WTC11 (cell line): ENCODE measurements at regions not wholly inside any gene's neighbourhood (a gene's known extent, or its start where the extent isn't known, plus 50 kb on each side); places are given as distances from the start of the nearest gene placed in this dataset.

ENCODE experiments used
- ATAC-seq: fragments of 200-7000 bp; cut with Tn5 transposase; 2 replicates; pipeline ENCODE4 v1.10.0; 2021; ENCODE audit warnings: mild to moderate bottlenecking, moderate library complexity
- CTCF ChIA-PET: fragments of 300-600 bp; sonication (Branson Sonifier 250); formaldehyde crosslinking; loops from one replicate; lab custom pipeline; 2021; ENCODE audit warnings: antibody characterized with exemption; lab: Charles Lee
- POLR2A ChIA-PET: fragments of 350-600 bp; sonication (Branson Sonifier 250); formaldehyde crosslinking; loops from one replicate; lab custom pipeline; 2021; ENCODE audit warnings: antibody characterized with exemption; lab: Charles Lee
- DNase-seq: peaks from one replicate; pipeline ENCODE4 v3.0.0; 2021; ENCODE audit warnings: low spot score
- H3K27ac Mint-ChIP-seq: 2 replicates; pipeline ENCODE4 v1.8.0; 2021; ENCODE audit warnings: mixed read lengths
- H3K27me3 Mint-ChIP-seq: 2 replicates; pipeline ENCODE4 v1.8.0; 2021; ENCODE audit warnings: low read depth, mild to moderate bottlenecking, moderate library complexity, mixed read lengths
- H3K36me3 Mint-ChIP-seq: 2 replicates; pipeline ENCODE4 v1.8.0; 2021; ENCODE audit warnings: mixed read lengths
- H3K4me1 Mint-ChIP-seq: 2 replicates; pipeline ENCODE4 v1.8.0; 2022; ENCODE audit warnings: mixed read lengths
- H3K4me3 Mint-ChIP-seq: 2 replicates; pipeline ENCODE4 v1.8.0; 2021; ENCODE audit warnings: mild to moderate bottlenecking, moderate library complexity, mixed read lengths
- H3K9me3 Mint-ChIP-seq: 2 replicates; pipeline ENCODE4 v1.8.0; 2021; ENCODE audit warnings: mixed read lengths
- CBFB ChIP-seq: sonication (generic); formaldehyde crosslinking; IDR thresholded peaks from 2 replicates; pipeline ENCODE4 v1.8.1; 2022; ENCODE audit warnings: mild to moderate bottlenecking, low read depth, missing genetic modification reagents
- EMX1 ChIP-seq: fragments of 250-450 bp; sonication (Bioruptor Pico); IDR thresholded peaks from 2 replicates; pipeline ENCODE4 v1.8.0; 2021; ENCODE audit warnings: mild to moderate bottlenecking
- FOXJ3 ChIP-seq: sonication (generic); formaldehyde crosslinking; IDR thresholded peaks from 2 replicates; pipeline ENCODE4 v1.9.0; 2021; ENCODE audit warnings: missing genetic modification reagents, mild to moderate bottlenecking, borderline replicate concordance
- FOXK1 ChIP-seq: sonication (generic); formaldehyde crosslinking; IDR thresholded peaks from 2 replicates; pipeline ENCODE4 v1.8.0; 2022; ENCODE audit warnings: mild to moderate bottlenecking, moderate library complexity, missing genetic modification reagents
- GABPB1 ChIP-seq: sonication (generic); formaldehyde crosslinking; IDR thresholded peaks from 2 replicates; pipeline ENCODE4 v1.8.1; 2023; ENCODE audit warnings: mild to moderate bottlenecking, missing genetic modification reagents
- GTF2I ChIP-seq: fragments of 250-450 bp; sonication (Bioruptor Pico); conservative IDR thresholded peaks from 2 replicates; pipeline ENCODE4 v1.4.0; 2021; ENCODE audit warnings: mild to moderate bottlenecking
- IRF2 ChIP-seq: sonication (generic); formaldehyde crosslinking; IDR thresholded peaks from 2 replicates; pipeline ENCODE4 v1.8.0; 2022; ENCODE audit warnings: low read depth, missing genetic modification reagents, borderline replicate concordance
- JAZF1 ChIP-seq: fragments of 250-450 bp; sonication (Bioruptor Pico); IDR thresholded peaks from 2 replicates; pipeline ENCODE4 v1.9.0; 2021; ENCODE audit warnings: moderate library complexity, mild to moderate bottlenecking, inconsistent platforms
- NFATC4 ChIP-seq: fragments of 250-450 bp; sonication (Bioruptor Pico); IDR thresholded peaks from 2 replicates; pipeline ENCODE4 v1.9.0; 2021; ENCODE audit warnings: mild to moderate bottlenecking
- NR2C2 ChIP-seq: sonication (generic); formaldehyde crosslinking; IDR thresholded peaks from 2 replicates; pipeline ENCODE4 v1.8.0; 2022; ENCODE audit warnings: mild to moderate bottlenecking, missing genetic modification reagents
- RORB ChIP-seq: fragments of 250-450 bp; sonication (Bioruptor Pico); IDR thresholded peaks from 2 replicates; pipeline ENCODE4 v1.9.0; 2021; ENCODE audit warnings: mild to moderate bottlenecking
- SMAD3 ChIP-seq: sonication (generic); formaldehyde crosslinking; IDR thresholded peaks from 2 replicates; pipeline ENCODE4 v1.8.0; 2022; ENCODE audit warnings: missing genetic modification reagents, mild to moderate bottlenecking, borderline replicate concordance
- ZNF121 ChIP-seq: sonication (generic); formaldehyde crosslinking; IDR thresholded peaks from 2 replicates; pipeline ENCODE4 v1.8.0; 2023; ENCODE audit warnings: missing genetic modification reagents
- ZNF219 ChIP-seq: sonication (generic); formaldehyde crosslinking; IDR thresholded peaks from 2 replicates; pipeline ENCODE4 v1.8.0; 2023; ENCODE audit warnings: missing genetic modification reagents, mild to moderate bottlenecking, borderline replicate concordance
- ZNF232 ChIP-seq: sonication (generic); formaldehyde crosslinking; IDR thresholded peaks from 2 replicates; pipeline ENCODE4 v1.8.0; 2022; ENCODE audit warnings: mild to moderate bottlenecking, missing genetic modification reagents
- ZNF317 ChIP-seq: sonication (generic); formaldehyde crosslinking; IDR thresholded peaks from 2 replicates; pipeline ENCODE4 v1.8.1; 2023; ENCODE audit warnings: low read depth, mild to moderate bottlenecking, moderate library complexity, missing genetic modification reagents, borderline replicate concordance
- ZNF423 ChIP-seq: fragments of 250-450 bp; sonication (Bioruptor Pico); IDR thresholded peaks from 2 replicates; pipeline ENCODE4 v2.1.2; 2022; ENCODE audit warnings: mild to moderate bottlenecking, moderate library complexity
- TF ChIP-seq, protein P1 (sequence below): sonication (generic); formaldehyde crosslinking; IDR thresholded peaks from 2 replicates; pipeline ENCODE4 v1.8.1; 2022; ENCODE audit warnings: mild to moderate bottlenecking, moderate library complexity, missing genetic modification reagents
- TF ChIP-seq, protein P2 (sequence below): sonication (generic); formaldehyde crosslinking; IDR thresholded peaks from 2 replicates; pipeline ENCODE4 v1.8.0; 2023; ENCODE audit warnings: mild to moderate bottlenecking, missing genetic modification reagents
- TF ChIP-seq, protein P3 (sequence below): sonication (generic); formaldehyde crosslinking; IDR thresholded peaks from 2 replicates; pipeline ENCODE4 v1.8.1; 2022; ENCODE audit warnings: missing genetic modification reagents, borderline replicate concordance
- TF ChIP-seq, protein P4 (sequence below): sonication (generic); formaldehyde crosslinking; IDR thresholded peaks from 2 replicates; pipeline ENCODE4 v1.8.1; 2022; ENCODE audit warnings: mild to moderate bottlenecking, missing genetic modification reagents, moderate library complexity, borderline replicate concordance

DNA sequence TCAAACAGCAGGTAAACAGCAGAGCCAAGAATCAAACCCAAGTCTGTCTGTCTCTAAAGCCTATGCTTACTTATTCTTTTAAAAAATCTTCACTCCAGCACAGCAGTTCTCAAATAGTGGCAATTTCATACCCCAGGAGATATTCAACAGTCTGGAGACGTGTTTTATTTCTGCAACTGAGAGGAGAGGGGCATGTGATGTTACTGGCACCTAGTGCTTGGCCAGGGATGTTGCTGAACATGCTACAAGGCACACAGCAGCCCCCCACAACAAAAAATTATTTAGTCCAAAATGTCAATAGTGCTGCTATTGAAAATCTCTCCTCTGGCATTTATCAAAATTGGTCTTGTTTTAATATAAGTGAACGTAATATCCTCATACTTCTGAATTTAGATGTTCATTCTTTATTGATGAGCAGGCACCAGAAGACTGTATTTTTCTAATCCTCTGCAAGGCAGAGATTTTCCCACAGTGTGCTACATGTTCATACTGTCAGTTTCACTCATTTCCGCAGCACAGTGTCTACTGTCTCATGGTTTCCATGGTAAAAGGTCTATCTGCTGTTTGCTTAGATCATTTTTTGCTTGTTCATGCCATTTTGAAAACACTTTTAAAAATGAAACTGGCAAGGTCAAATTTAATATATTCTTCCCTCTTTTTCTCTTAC, 90.5 kb downstream of the LRATD1 start:
- Mint-ChIP-seq H3K36me3 (no peaks in the 10 kb centered on the region), H3K4me3 (no peak overlapping the region), H3K4me1 (no peaks in the 10 kb centered on the region), H3K9me3 (no peaks in the 10 kb centered on the region), H3K27me3 (no peaks in the 10 kb centered on the region; the same call in 1 of the 2 replicates), H3K27ac (no peak overlapping the region)
- no peak for DNase-seq
- no peak for TF ChIP-seq NR2C2 (CRISPR knock-in tag)
- no peak for TF ChIP-seq EMX1 (CRISPR knock-in tag)
- no peak for TF ChIP-seq IRF2
- TF ChIP-seq JAZF1 (CRISPR knock-in tag), result no peak
- POLR2A ChIA-PET, result no interaction called here
- ATAC-seq, result no peak
- CTCF ChIA-PET, result interaction anchor here (0.6 kb wide), 1 partner anchor 49 kb away, joined by 4 read pairs; no protein-coding TSS in a partner anchor

DNA sequence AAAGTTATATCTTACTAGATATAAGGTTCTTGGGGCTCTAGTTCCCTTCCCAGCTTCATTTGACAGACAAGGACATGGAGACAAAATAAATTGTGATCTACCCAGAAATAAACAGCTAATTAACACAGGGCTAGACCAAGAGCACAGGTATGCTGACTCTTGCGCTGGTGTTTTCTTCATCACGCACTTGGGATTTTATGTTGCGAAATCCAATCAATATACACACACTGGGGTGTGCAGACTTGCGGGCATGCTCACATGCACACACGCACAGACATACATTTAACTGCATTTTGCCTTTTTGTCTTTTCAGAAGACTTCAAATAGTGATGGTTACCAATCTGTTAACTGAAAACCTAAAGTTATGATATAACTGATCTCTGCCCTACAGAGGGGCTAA, 91.2 kb downstream of the LRATD1 start:
- no peak overlapping the region for H3K27ac Mint-ChIP-seq
- POLR2A ChIA-PET, result no interaction called here
- CTCF ChIA-PET, result interaction anchor here (0.6 kb wide), 1 partner anchor 50 kb away, joined by 4 read pairs; no protein-coding TSS in a partner anchor
- no peaks in the 10 kb centered on the region for H3K27me3 Mint-ChIP-seq
- ATAC-seq (no peak), DNase-seq (no peak)
- H3K4me1 Mint-ChIP-seq, result no peaks in the 10 kb centered on the region
- TF ChIP-seq ZNF232, result no peak
- no peak for TF ChIP-seq FOXJ3 (CRISPR knock-in tag)
- no peak for TF ChIP-seq CBFB (CRISPR knock-in tag)
- TF ChIP-seq NFATC4 (CRISPR knock-in tag), result no peak
- no peak for TF ChIP-seq RORB (CRISPR knock-in tag)
- TF ChIP-seq, protein P1, sequence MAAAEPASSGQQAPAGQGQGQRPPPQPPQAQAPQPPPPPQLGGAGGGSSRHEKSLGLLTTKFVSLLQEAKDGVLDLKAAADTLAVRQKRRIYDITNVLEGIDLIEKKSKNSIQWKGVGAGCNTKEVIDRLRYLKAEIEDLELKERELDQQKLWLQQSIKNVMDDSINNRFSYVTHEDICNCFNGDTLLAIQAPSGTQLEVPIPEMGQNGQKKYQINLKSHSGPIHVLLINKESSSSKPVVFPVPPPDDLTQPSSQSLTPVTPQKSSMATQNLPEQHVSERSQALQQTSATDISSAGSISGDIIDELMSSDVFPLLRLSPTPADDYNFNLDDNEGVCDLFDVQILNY (CRISPR knock-in tag), result no peak
- TF ChIP-seq ZNF317 (CRISPR knock-in tag), result no peak
- TF ChIP-seq ZNF423 (CRISPR knock-in tag), result no peak
- no peak for TF ChIP-seq ZNF219 (CRISPR knock-in tag)
- TF ChIP-seq GTF2I (CRISPR knock-in tag), result no peak
- TF ChIP-seq SMAD3 (CRISPR knock-in tag), result no peak
- TF ChIP-seq GABPB1 (CRISPR knock-in tag), result no peak
- TF ChIP-seq ZNF121 (CRISPR knock-in tag), result no peak
- TF ChIP-seq, protein P2, sequence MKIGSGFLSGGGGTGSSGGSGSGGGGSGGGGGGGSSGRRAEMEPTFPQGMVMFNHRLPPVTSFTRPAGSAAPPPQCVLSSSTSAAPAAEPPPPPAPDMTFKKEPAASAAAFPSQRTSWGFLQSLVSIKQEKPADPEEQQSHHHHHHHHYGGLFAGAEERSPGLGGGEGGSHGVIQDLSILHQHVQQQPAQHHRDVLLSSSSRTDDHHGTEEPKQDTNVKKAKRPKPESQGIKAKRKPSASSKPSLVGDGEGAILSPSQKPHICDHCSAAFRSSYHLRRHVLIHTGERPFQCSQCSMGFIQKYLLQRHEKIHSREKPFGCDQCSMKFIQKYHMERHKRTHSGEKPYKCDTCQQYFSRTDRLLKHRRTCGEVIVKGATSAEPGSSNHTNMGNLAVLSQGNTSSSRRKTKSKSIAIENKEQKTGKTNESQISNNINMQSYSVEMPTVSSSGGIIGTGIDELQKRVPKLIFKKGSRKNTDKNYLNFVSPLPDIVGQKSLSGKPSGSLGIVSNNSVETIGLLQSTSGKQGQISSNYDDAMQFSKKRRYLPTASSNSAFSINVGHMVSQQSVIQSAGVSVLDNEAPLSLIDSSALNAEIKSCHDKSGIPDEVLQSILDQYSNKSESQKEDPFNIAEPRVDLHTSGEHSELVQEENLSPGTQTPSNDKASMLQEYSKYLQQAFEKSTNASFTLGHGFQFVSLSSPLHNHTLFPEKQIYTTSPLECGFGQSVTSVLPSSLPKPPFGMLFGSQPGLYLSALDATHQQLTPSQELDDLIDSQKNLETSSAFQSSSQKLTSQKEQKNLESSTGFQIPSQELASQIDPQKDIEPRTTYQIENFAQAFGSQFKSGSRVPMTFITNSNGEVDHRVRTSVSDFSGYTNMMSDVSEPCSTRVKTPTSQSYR, result no peak
- TF ChIP-seq FOXK1 (CRISPR knock-in tag), result no peak
- TF ChIP-seq, protein P3, sequence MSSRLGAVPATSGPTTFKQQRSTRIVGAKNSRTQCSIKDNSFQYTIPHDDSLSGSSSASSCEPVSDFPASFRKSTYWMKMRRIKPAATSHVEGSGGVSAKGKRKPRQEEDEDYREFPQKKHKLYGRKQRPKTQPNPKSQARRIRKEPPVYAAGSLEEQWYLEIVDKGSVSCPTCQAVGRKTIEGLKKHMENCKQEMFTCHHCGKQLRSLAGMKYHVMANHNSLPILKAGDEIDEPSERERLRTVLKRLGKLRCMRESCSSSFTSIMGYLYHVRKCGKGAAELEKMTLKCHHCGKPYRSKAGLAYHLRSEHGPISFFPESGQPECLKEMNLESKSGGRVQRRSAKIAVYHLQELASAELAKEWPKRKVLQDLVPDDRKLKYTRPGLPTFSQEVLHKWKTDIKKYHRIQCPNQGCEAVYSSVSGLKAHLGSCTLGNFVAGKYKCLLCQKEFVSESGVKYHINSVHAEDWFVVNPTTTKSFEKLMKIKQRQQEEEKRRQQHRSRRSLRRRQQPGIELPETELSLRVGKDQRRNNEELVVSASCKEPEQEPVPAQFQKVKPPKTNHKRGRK (CRISPR knock-in tag), result no peak
- TF ChIP-seq, protein P4, sequence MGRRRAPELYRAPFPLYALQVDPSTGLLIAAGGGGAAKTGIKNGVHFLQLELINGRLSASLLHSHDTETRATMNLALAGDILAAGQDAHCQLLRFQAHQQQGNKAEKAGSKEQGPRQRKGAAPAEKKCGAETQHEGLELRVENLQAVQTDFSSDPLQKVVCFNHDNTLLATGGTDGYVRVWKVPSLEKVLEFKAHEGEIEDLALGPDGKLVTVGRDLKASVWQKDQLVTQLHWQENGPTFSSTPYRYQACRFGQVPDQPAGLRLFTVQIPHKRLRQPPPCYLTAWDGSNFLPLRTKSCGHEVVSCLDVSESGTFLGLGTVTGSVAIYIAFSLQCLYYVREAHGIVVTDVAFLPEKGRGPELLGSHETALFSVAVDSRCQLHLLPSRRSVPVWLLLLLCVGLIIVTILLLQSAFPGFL (CRISPR knock-in tag), result no peak
- H3K4me3 Mint-ChIP-seq, result no peak overlapping the region
- no peaks in the 10 kb centered on the region for H3K9me3 Mint-ChIP-seq
- H3K36me3 Mint-ChIP-seq, result no peaks in the 10 kb centered on the region
